ENCODE measurements at regions not wholly inside any gene's neighbourhood (a gene's known extent, or its start where the extent isn't known, plus 50 kb on each side); places are given as distances from the start of the nearest gene placed in this dataset.
"Not testable (repeated sequence)": the region's sequence is repeated elsewhere in the genome, so short reads cannot be mapped to it uniquely, and the experiment has no call there.

DNA sequence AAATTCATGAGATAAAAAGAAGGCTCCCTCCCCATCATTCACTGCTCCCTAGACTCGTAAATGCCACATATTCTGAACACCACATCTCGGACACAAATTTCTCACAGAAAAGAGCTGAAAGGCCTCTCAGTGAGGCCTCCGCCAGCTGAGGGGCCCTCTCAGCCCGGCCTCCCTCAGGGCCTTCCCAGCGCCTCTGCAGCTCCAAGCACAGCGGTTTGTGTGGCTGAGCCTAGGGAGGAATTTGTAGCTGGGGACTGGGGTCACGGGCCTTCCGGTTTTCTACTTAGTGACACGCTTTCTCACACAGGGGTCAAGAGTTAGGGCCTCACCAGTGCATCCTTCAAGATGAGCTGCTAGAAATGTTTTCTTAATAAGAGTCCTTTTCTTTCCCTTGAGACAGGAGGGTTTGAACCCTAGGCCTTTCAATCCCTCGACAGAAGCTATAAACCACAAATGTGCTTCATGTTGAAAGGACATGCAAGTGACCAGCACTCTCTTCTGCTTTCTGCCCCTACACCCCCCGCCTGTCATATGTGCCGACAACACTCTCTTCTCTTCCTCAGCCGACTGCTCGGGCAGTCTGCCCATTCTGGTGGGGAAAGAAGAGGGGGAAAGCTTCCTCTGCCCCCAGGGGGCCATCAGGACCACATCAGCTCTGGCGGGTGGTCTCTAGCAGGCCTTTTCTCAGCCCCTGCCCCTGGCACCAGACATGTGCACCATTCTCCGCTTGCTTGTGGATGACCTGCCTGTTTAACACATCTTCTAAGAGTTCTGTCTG is 104.9 kb downstream of the CHIC2 start:
- DNase-seq = no peak

DNA sequence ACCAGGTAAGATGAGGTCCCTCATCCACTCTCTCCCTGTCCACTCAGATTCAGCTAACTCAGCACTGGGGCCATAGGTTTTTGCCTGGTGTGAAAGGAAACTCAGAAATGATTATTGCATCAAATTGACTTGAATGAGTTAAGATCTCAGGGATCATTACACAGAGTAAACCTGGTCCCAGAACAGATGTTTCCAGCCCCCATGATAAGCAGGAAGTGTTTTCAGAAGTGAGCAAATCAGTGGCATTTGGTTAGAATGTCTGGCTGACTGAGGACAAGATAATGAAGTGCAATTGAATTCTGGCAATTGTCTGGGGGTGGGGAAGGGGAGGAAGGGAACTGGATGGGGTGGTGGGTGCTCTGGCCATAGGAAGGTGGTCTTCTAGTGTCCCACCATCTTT is 108.0 kb downstream of the CHIC2 start:
- DNase-seq = no peak

DNA sequence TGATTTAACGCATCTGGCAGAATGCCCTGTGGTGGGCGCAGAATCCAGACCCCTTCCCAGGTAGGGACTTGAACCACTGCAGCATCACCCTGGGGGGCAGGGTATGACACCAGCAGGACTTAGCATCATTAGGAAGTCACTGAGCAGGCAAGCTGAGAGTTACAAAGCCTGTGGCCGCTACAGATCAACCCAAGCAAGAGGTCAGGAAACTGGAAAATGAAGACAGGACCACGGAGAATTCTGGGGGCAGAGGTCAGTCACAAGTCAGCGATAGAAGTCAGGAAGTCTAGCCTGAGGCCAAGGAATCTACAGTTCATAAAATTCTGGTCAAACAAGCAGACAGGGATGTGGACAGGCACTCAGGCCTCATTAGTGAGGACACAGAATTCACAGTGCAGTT is 108.4 kb downstream of the CHIC2 start:
- no peak for DNase-seq

DNA sequence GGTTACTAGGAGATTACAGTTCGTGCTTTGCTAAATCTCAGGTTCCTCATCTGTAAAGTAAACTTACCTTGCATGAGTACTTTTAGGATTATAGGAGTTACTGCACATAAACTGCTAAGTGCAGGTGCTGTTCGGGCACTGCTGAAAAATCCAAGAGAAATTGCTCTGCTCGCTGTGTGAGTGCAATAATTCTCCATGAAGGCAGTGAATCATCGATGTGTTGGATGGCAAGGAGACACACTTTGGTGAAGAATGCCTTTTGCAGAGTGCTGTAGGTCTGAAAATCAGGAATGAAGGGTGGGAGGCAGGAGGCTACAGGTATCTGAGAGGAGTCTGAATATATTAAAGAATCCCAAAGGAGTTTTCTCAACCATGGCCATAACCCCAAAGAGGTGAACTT is 113.0 kb downstream of the CHIC2 start:
- DNase-seq = no peak

DNA sequence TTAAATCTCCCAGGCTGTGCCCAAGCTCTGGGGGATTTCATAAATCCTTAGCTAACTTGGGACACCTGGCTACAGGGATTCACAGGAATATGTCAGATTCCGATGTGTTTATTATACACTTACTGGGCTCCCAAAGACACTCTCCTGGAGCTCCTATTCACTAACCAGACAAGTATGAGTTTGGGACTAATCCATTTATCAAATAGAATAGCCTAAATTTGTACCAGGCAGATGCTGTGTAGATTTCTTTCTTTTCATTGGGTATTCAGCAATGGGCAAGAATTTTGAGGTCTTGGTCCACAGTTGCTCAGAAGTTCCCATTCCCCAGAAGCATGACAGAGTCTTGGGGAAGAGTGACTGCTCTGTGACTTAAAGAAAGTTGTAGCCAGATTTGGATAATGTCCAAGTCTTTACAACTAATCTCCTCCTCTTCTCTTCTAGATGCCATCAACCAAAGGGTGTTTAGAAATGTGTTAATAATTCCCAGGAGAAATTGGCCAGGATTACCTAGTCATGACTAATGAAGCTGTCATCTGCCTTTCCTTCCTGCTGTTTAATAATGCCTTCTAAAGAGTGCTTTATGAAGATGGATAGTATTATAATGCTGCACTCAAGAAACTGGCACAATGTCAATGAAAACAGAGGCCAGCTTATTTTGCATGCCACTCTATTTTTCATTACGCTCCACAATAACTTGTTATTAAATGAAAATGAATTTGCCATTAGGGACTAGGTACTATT is 120.9 kb downstream of the CHIC2 start:
- DNase-seq = no peak

DNA sequence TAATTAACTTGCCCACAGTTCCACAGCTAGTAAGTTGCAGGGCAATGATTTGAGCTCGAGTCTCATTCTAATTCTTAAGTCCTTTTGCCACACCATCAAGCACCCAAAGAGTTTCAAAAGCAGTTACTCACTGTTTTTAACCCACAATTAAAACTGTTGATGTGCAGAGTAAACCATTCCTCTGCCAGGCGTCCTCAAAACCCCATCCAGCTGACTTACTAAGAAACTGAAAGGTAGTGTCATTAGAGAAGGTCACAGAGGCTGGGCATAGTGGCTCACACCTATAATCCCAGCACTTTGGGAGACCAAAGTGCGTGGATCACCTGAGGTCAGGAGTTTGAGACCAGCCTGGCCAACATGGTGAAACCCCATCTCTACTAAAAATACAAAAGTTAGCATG is 121.7 kb downstream of the CHIC2 start:
- no peak for DNase-seq

DNA sequence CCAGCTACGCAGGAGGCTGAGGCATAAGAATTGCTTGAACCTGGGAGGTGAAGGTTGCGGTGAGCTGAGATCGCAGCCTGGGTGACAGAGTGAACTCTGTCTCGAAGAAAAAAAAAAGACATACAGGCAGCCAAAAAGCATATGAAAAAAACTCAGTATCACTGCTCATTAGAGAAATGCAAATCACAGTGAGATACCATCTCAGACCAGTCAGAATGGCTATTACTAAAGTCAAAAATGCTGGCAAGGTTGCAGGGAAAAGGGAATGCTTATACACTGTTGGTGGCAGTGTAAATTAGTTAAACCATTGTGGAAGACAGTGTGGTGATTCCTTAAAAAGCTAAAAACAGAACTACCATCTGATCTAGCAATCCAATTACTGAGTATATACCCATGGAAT is 123.1 kb downstream of the CHIC2 start:
- DNase-seq = no peak

DNA sequence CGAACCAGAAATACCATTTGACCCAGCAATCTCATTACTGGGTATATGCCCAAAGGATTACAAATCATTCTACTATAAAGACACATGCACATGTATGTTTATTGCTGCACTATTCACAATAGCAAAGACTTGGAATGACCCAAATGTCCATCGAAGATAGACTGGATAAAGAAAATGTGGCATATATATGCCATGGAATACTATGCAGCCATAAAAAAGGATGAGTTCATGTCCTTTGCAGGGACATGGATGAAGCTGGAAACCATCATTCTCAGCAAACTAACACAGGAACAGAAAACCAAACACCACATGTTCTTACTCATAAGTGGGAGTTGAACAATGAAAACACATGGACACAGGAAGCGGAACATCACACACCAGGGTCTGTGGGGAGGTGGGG is 124.5 kb downstream of the CHIC2 start:
- not testable (repeated sequence) for DNase-seq

DNA sequence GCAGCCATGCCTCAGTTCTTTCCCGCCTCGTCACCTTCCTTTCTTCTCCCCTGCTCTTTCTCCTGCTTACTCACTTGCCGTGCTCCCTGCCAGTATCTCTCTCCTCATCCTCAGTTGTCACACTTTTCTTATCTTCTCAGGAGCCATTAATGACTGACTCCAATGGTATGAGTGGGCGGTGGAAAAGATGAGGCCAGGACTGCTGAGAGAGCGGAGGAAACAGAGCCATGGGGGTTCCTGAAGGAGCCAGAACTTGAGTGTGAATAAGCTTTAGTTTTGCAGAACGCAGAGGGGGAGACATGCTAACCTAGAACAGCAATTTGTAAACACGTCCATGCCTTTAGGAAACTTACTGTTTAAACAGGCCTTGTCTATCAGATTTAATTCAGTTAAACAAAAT is 126.5 kb downstream of the CHIC2 start:
- DNase-seq = no peak

DNA sequence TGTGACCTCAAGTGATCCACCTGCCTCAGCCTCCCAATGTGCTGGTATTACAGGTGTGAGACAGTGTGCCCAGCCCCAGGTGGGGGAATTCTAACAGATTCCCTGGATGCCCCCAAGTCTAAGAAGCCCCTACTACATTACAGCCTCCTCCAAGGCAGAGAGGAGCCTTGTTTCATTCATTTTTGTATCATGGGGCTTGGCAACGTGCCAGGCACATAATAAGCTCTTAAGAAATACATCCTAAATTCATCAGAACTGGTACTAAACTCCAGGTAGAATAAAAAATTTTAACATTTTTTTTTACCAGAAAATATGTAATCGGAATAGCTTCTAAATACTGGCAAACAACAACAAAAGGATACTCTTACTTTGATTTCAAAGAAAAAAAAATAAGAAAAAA is 127.1 kb downstream of the CHIC2 start:
- DNase-seq = no peak

DNA sequence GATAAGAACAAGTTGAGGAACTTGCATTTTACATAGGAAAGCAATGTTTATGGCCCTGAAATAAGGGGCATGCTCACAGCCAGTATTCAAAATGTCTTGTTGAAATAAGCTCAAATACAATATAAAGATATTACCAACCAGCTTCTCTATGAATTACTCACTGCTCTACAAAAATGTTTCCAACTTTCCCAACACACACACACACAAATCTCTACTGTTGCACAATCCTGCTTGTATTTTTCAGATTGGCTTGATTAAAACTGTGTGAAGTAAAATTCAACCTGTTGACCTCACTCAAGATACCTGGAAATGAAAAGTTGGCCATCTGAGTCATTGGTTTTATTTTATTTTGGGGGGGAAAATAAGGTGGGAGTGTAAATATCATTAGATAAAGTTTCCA is 128.6 kb downstream of the CHIC2 start:
- no peak for DNase-seq

DNA sequence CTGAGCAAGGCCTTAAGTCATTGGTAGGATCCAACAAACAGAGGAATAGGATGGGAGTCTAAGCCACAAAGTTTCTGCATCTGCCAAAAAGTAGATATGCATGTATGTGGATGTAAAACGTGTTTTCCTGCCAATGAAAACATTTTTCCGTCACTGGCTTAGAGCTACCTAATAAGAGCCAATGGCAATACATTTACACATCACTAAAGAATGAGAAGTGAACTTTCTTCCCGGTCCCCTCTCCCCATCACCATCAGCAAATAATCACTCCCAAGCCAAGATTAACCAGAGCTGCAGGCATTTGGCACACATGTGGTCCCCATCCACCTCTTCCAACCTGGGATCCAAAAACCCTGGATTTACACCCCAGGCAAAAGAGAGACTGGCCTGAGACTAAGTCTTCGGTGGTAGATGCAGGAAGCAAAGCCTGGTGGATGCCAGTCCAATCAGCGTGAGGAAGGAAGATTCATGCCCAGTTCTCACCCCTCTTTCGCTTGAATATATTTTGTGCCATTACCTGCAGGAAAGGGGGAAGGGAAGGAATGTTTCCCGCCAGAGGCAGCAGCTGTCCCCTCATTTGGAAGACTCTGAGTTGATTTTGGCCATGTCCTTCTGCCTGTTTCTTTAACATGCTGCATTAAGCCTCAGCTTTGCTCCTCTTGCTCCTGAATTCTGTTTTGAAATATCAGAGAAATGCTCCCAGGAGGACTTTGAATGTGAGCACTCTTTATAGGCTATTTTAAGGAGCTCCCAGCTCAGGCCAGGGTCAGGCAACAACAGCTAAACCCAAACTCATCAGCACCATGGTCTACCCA is 131.4 kb downstream of the CHIC2 start:
- DNase-seq = no peak

DNA sequence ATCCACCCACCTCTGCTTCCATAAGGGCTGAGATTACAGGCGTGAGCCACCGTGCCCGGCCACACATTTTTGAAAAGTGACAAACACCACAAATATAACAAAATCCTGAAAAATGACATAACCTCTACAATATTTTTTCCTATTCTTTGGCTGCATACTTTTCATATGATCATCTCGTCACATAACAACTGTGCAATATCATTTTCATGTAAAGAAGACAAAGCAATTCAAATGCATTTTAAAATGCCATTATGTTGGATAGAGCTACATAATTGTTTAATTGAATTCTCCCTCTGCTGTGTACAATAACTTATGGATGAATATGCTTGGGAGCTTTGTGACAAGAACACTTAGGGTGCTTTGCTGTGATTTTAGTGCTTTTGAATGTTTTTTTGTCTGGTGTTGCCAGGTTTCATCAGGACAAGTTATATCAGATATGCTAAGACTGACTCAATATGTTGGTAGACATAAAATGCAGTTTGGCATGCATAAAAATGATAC is 132.9 kb downstream of the CHIC2 start:
- DNase-seq = no peak

DNA sequence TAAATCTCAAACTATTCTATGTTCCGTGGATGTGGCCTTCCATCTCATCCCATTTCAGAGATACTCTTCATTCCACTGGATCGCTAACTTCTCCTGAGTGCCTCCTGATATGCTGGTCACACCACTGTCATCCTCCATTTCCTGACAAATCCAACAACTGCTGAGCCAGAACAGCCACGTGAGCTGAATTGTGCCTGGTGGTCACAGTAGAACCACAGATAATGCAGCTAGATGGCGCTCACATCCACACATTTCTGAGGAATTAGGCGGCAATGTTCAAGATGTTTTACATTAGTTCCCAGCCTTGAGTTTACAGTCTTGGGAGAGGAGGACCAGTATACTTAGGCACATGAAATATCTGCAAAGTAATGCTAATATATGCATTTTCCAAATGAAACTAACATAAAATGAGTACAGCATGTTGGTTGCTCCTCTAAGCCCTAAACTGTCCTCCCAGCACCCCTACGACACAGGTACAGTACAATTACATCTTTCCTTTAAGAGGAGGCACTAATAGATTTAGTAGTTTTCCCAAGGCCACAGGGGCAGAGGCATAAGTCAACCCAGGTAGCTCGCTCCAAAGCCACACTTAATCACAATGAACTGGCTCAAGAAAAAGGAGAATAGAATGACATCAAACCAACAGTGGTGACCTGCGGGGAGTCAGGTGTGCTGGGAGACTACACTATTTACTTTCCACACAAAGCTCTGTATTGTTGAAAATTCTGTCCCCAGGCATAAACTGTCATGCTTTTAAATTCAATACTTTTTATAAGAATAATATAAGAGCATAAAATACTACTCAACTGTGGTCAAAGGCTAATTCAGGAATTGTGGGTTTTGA is 134.2 kb downstream of the CHIC2 start:
- peak; percentile 77 for DNase-seq

DNA sequence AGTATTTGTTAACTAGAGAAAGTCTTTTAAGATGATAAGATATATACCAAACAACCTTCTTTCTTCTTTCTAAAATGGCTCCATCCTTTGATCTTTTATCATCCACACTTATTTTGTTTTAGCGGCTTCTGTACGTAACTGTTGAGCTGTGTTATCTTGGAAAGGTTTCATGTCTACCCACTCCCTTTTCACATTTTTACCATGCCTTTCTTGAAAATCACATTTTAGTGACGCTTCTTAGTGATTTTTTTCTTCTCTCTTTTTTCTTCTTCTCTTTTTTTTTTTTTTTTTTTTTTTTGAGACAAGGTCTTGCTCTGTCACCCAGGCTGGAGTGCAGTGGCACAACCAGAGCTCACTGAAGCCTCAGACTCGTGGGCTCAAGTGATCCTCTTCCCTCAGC is 135.1 kb downstream of the CHIC2 start:
- no peak for DNase-seq

DNA sequence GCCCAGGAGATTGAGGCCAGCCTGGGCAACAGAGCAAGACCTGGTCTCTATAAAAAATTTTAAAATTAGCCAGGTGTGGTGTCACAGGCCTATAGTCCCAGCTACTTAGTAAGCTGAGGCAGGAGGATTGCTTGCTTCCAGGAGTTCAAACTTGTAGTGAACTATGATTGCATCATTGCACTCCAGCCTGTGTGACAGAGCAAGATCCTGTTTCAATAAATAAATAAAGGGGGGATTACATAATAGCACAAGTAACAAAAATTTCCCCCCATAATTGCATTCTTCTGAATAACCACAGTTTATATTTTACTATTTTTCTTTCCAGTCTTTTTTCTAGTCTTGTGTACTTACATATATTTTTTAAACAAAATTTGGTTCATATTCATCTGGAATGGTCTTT is 135.6 kb downstream of the CHIC2 start:
- DNase-seq = no peak

DNA sequence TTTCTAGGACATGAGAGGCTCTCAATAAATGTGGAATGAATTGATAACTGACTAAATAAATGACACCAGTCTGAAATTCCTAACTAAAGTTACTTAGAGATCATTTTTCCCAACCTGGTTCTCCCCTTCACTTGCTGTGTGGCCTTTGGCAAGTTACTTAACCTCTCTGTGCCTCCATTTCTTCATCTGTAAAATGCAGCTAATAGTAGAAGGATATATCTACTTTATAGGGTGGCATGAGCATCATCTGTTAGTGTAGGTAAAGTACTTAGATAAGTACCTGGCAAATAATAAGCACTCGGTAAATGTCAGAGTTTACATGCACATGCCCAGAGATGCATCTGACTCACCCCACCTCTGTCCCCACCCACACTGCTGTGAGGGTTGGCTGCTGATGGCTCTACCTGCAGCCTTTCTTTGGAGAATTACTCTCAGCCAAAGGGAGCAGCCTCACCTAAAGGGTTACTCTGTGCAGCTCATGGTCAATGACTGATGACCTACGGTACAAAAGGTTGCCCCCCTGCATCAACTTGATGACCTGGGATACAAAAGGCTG is 139.3 kb downstream of the CHIC2 start:
- no peak for DNase-seq

DNA sequence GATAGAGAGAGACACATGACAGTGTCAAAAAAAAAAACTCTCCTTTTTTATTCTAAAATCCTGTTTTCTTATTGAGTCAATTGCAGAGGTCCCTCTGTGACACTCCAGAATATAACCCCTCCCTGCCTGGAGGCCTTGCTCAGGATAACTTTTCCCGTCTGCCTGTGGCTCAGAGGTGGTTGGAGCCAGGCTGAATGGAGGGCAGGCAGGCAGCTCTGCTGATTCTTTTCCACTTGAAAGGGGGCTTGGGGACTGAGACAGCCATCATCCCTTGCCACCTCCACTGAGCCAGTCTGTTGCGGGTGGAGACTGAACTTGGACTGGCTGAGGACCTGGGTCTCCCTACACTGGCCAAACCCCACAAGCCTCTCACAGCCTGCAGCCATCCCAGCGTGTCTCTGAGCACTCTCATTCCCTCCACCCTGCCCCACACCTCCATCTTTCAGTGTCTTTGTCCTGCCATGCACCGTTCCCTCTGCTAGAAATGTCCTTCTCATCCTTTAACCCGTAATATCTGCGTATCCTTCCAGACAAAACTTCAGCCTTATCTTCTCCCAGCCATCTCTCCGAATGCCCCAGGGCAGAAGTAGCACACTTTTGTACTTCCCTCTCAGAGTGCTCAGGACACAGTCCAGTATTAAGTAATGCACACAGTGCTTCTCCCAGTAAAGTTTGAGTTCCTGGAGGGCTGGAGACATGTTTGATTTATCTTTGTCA is 139.9 kb downstream of the CHIC2 start:
- no peak for DNase-seq

DNA sequence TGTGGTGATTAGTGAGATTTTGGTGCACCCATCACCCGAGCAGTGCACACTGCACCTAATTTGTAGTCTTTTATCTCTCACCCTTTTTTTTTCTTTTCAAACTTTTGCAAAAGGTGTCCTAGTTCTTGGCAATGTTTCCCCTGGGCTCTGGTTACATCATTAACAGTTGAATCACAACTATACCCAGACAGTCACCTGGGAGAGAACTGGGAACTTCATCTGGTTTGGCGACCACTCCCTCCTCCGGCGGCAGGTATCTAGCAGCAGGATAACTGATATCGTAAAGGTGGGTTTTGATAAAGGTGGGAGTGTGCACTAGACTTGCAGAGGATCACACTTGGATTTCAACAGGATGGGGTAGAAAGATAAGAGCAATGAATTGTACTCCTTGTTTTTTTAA is 140.5 kb downstream of the CHIC2 start:
- DNase-seq = no peak

DNA sequence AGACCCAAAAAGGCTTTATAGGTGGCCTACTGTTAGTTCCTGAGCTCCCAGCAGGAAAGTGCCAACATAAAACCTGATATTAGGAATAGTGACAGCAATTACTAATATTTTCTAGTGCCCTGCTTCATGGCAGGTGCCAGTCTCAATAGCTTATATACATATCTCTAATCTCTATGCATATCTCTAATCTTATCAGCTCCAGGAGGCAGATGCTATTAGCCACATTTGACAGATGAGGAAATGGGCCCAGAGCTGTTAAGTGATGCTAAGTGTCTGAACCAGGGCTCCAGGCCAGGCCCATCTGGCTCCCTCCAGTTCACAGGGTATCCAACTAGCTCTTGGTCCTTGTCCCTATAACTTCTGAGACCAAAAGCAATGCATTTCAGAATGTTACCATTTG is 142.5 kb downstream of the CHIC2 start:
- no peak for DNase-seq

DNA sequence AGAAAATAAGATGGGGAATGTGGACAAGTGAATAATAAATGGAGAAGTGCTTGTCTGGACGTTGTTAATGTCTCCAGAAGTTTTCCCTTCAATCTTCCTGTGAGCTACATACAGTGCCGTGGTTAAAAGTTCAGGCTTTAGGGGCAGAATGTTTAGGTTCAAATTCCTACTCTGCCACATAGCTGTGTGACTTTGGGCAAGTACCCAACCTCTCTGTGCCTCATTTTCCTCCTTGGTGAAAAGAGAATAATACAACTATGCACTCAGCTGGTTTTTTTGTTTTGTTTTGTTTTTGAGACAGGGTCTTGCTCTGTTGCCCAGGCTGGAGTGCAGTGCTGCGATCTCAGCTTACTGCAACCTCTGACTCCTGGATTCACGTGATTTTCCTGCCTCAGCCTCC is 143.5 kb downstream of the CHIC2 start:
- DNase-seq = no peak

DNA sequence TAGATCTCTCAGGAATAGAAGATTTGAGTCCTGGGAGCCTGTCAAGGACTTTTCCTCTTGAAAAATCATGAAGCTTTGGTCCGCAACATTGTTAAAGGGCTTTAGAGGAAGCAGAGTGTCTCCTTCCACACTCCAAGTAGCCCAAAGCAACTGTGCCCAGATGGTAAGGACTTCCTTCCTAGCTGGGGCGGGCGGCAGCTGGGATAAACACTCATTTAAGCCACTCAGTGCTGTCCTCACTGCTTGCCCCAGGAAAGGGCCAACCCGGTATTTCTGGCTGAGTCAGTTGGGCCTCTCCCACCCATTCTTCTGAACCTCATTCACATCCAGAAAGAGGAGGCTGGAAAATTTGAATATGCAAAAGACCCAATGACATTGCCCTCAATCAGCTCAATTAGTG is 144.3 kb downstream of the CHIC2 start:
- DNase-seq = no peak

All from hematopoietic multipotent progenitor cell treated with erythropoietin and hydrocortisone succinate and interleukin-3 and kit ligand, for 8 days (in vitro differentiated cells).